GM10248 (cell line): ENCODE measurements at regions not wholly inside any gene's neighbourhood (a gene's known extent, or its start where the extent isn't known, plus 50 kb on each side); places are given as distances from the start of the nearest gene placed in this dataset.

ENCODE experiments used
- CTCF ChIA-PET: fragments of 300-600 bp; sonication (Branson Sonifier 250); formaldehyde crosslinking; extraction: SDS; loops from one replicate; lab custom pipeline; 2021; ENCODE audit warnings: antibody characterized with exemption; lab: Yijun Ruan, JAX
- POLR2A ChIA-PET: fragments of 350-650 bp; sonication (Branson Sonifier 250); formaldehyde crosslinking; extraction: SDS; loops from one replicate; lab custom pipeline; 2020; ENCODE audit warnings: antibody characterized with exemption; lab: Yijun Ruan, JAX
- DNase-seq: peaks from one replicate; pipeline ENCODE4 v3.0.0; 2012; ENCODE audit errors: extremely low spot score
- TF ChIP-seq, protein P1 (sequence below): IDR thresholded peaks from 2 replicates; pipeline ENCODE4 v1.5.1; 2012; ENCODE audit warnings: mild to moderate bottlenecking, low read depth; ENCODE audit errors: extremely low read depth, missing control alignments, control extremely low read depth

DNA sequence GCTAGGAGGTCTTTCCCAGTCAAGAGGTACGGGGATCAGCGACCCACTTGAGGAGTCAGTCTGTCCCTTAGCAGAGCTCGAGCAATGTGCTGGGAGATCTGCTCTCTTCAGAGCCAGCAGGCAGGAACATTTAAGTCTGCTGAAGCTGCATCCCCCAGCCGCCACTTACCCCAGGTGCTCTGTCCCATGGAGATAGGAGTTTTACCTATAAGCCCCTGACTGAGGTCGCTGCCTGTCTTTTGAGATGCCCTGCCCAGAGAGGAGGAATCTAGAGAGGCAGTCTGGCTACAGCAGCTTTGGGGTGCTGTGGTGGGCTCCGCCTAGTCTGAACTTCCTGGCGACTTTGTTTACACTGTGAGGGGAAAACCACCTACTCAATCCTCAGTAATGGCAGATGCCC lies 874.9 kb upstream of the FLRT2 start:
- CTCF ChIA-PET: interaction anchor here (1.2 kb wide), 1 partner anchor 13 kb away, joined by 4 read pairs; no protein-coding TSS in a partner anchor
- DNase-seq: no peak
- POLR2A ChIA-PET: no interaction called here
- TF ChIP-seq, protein P1, sequence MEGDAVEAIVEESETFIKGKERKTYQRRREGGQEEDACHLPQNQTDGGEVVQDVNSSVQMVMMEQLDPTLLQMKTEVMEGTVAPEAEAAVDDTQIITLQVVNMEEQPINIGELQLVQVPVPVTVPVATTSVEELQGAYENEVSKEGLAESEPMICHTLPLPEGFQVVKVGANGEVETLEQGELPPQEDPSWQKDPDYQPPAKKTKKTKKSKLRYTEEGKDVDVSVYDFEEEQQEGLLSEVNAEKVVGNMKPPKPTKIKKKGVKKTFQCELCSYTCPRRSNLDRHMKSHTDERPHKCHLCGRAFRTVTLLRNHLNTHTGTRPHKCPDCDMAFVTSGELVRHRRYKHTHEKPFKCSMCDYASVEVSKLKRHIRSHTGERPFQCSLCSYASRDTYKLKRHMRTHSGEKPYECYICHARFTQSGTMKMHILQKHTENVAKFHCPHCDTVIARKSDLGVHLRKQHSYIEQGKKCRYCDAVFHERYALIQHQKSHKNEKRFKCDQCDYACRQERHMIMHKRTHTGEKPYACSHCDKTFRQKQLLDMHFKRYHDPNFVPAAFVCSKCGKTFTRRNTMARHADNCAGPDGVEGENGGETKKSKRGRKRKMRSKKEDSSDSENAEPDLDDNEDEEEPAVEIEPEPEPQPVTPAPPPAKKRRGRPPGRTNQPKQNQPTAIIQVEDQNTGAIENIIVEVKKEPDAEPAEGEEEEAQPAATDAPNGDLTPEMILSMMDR: no peak

DNA sequence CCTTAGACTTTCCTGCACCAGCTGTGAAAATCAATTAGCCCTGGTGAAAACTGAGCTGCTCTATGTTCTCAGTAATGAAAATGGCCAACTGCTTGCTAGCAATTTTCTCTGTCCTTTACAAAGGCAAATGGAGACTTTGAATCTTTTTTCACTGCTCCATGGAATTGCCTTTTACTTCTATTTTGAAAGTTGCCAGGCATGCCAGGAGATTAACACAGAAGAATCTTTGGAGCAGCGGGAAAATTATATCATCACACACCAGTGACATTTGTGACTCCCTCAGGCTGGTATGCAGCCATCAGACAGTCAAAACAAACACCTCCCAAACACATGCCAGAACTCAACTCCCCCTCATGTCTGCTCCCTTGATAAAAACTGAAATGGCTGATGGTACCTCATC lies 872.0 kb upstream of the FLRT2 start:
- ChIA-PET CTCF (no interaction called here), POLR2A (no interaction called here)
- DNase-seq: no peak
- TF ChIP-seq, protein P1: no peak

DNA sequence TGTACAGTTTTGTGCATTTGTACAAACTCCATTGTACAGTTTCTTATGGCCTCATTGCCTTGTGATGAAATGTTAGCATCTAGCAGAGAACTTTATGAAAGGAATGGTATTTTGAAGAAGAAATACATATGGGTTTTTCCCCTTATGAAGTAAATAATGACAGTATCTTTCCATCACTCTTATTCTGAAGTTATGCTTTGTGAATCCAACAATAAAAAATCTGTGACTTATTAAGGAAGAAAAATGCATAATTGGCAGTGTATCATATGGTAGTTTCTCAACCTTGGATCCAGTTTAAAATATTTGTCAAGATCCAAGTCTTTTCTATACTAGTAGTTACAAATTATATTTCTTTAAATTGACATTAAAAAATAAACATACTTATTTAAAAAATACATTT lies 859.1 kb upstream of the FLRT2 start:
- no peak for DNase-seq
- ChIA-PET CTCF (interaction anchor here (1.0 kb wide), 1 partner anchor 29 kb away, joined by 3 read pairs; no protein-coding TSS in a partner anchor), POLR2A (no interaction called here)
- TF ChIP-seq, protein P1: no peak

DNA sequence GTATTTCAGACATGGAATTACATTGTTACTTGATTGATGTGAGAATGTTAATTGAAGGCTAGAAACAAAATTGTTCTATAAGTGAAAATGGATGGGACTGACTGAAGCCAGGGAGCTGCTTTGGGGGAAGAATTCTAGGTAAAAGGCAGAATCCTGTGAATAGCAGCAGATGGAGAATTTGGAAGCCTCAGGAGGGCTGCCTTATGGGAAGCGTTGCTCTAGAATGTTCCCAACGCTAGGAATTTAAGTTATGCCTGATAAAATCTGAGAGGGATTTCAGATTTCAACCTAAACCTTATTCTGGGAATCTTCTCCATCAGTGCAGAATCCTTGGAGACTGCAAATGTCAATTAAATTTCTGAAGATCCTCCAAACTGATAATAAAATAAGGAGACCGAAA lies 858.2 kb upstream of the FLRT2 start:
- CTCF ChIA-PET: interaction anchor here (1.0 kb wide), 1 partner anchor 30 kb away, joined by 3 read pairs; no protein-coding TSS in a partner anchor

DNA sequence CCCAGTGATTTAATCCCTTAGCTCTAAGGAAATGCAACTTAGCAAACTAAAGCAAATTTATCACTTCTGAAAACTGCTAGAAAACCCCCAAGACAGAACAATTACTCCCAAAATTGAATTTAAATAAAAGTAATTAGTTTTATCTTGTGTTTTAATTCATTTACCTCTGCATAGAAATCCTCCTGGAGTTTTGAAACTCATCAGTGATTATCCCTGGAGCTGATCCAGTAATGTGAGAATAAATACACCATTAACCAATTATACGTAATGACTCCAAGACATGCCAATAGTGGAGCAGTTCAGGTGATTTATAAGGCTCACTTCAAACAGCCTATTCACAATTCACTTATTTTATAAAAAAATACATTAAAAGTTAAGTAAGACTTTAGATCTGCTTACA lies 855.3 kb upstream of the FLRT2 start:
- TF ChIP-seq, protein P1: no peak
- ChIA-PET CTCF (no interaction called here), POLR2A (no interaction called here)
- no peak for DNase-seq

More for the DNA sequence above, 858.2 kb upstream of the FLRT2 start:
- POLR2A ChIA-PET: no interaction called here
- DNase-seq: no peak
- TF ChIP-seq, protein P1: no peak

DNA sequence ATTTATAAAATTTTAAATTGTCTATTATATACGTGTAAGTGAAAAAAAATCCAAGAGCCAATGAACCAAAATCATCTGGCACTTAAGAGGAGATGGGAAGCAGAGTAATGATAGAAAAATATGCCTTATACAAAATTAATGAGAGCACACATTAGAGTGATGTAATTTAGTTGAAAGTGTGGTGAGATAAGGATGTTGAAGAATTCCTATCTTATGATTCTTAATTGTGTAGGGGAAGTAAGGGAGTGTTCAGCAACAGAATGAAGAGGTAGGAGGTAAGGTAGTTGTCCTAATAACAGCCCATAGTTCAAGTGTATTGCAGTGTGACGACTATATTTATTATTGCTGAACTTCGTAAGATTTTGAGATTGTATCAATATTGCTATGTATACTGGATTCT lies 843.4 kb upstream of the FLRT2 start:
- ChIA-PET POLR2A (no interaction called here), CTCF (interaction anchor here (0.8 to 1.5 kb wide), 2 partner anchors 8 to 13 kb away, joined by 3 to 4 read pairs; no protein-coding TSS in a partner anchor)
- DNase-seq: no peak
- TF ChIP-seq, protein P1: no peak
